KBM-7 (cell line): ENCODE measurements at regions not wholly inside any gene's neighbourhood (a gene's known extent, or its start where the extent isn't known, plus 50 kb on each side); places are given as distances from the start of the nearest gene placed in this dataset.
"Not testable (repeated sequence)": the region's sequence is repeated elsewhere in the genome, so short reads cannot be mapped to it uniquely, and the experiment has no call there.

Source experiments
- DNase-seq: peaks from one replicate; pipeline ENCODE4 v3.0.0-alpha.2; 2015
- in situ Hi-C: fragments of 300-500 bp; cut with MboI; formaldehyde crosslinking; loops from 2 replicates; pipeline ENCODE4 v1.14.3; 2020; ENCODE audit warnings: low sequenced_read_pairs, low pct_unique_long_range_greater_than_20kb, mixed read lengths

DNA sequence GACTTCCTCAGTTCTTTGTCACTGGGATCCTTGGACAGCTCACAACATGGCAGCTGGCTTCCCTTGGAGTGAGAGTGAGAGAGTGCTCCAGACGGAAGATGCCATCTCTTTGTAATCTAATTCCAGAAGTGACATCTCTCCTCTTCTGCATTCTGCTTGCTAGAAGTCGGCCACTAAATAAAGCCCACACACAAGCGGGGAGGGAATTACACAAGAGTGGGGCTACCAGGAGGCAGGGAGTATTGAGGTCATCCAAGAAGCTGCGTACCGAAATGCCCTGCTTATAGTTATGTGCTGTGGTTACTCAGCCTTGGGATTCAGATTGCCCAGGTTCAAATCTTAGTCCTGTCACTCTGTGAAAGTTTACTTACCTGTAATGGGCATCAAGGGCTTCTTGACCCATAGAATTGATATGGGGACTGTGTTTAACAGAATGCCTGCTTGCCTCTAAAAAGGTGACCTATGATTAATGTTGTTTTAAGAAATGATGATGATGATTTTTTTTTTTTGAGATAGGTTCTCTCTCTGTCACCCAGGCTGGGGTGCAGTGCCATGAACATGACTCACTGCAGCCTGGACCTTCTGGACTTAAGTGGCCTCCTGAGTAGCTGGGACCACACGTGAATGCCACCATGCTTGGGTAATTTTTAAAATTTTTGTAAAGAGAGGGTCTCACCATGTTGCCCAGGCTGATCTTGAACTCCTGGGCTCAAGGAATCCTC lies 120.9 kb upstream of the HS3ST2 start:
- in situ Hi-C loops = no loop called here

DNA sequence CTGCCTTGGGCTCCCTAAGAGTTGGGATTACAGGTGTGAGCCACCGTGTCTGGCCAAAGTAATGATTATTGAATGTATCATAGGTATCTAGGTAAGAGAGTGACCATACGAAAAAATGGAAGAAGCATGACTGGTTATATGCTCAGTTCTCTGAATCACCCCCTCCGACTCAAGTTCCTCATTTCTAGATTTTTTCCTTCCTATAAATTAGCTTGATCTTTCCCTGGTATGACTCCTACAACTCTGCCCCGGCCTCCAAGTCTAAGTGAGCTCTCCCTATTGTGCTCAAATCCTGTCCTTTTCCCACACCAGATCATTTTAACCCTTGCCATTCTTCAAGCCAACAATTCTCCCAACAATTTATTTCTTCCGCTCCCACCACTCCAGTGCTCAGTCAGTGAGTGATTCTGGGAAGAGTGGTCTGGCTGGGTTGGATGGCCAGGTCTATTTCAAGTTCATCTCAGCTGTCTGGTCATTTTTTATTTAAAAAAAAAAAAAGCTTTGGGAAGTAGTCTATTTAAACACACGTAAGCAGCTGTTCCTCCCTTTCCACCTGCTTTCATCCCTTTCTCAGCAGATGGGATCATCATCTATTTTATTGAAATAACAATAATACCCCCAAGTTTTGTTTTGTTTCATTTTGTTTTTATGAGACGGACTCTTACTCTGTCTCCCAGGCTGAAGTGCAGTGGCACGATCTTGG lies 120.2 kb upstream of the HS3ST2 start:
- peak; percentile 27 for DNase-seq
- in situ Hi-C loops = no loop called here

More for the DNA sequence above, 120.9 kb upstream of the HS3ST2 start:
- no peak for DNase-seq

DNA sequence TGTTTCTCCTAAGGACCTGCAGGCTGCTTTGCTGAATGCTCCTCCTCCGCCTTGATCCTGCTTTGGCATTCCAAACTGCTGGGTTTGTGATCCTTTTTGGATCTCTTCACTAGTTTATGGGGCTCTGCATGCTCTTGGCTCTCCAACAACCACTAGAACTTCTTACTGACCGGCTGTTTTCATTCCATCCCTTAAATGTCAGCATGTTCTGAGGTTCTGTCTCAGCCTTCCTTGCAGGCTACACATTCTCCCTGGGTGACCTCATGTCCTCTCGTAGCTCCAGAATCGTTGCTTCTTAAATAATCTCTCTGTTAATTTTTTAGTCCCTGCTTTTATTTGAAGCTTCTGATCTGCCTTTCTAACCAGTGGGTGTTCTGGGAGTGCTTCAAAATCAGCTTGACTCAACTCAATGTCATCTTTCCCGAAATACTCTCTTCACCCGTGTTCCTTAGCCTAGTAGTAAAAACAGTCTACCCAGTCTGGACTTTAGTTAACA lies 119.0 kb upstream of the HS3ST2 start:
- DNase-seq = no peak
- in situ Hi-C loops = loop anchor here (5.0 kb wide), 1 partner anchor 1113 kb away; no protein-coding TSS in a partner anchor

DNA sequence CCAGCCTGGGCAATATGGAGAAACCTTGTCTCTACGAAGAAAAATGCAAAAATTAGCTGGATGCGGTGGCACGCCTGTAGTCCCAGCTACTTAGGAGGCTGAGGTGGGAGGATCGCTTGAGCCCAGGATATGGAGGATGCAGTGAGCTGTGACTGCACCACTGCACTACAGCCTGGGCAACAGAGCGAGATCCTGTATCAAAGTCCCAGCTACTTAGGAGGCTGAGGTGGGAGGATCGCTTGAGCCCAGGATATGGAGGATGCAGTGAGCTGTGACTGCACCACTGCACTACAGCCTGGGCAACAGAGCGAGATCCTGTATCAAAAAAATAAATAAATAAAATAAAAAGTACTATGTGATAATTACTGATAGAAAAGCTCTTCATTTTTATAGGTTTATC lies 118.2 kb upstream of the HS3ST2 start:
- in situ Hi-C loops = loop anchor here (5.0 kb wide), 1 partner anchor 1113 kb away; no protein-coding TSS in a partner anchor
- not testable (repeated sequence) for DNase-seq

DNA sequence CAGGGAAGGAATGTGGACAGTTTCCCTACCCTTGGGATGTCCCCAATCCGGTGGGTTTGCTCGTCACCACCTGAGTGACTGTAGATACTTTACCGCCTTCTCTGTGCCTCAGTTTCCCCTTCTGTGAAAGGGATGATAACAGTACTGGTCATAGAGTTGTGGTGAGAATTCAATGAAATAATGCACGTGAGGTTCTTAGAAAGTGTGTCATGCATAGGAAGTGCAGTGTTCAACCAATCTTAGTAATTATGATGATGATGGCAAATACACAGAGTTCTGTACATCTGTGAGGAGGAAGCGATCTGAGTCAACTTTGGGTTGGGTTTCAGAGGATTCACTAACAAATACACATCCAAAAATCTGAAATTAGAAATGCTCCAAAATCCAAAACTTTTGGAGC lies 114.6 kb upstream of the HS3ST2 start:
- in situ Hi-C loops = loop anchor here (5.0 kb wide), 1 partner anchor 1117 kb away; no protein-coding TSS in a partner anchor
- no peak for DNase-seq

DNA sequence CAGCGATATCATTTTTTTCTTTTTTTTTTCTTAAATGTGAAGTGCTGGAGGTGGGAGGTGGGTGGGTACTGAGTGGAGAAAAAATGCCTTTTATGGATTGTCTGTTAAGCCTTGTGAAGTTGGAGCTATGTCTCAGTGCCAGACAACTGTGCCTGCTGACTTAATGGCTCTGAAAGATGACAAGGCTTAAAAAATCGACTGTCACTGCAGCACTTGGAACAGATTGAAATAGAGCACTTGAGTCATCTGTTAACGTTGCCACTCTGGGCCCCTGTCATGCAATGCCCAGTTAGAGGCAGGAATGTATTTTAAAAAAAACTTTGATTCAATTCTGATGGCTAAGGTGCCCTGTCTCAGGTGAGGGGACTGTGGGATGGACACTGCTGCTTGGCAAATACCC lies 108.2 kb upstream of the HS3ST2 start:
- no peak for DNase-seq
- in situ Hi-C loops = no loop called here

DNA sequence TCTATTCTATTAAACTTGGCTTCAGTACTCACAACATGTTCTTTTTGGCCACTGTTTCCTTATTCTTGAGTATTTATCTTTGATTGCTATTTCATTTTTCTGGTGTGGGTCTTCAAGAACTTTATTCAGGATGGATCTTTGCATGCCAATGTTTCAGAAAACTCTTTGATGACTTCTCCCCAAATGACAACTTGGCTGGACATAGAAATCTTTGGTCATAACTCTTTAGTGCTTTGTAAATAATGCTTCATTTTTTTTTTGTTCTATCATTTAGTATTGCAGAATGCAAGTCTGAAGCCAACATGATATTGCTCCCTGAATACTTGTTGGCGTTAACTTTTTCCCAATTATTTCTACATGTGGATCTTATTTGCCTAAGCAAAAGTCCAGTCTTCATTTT lies 103.6 kb upstream of the HS3ST2 start:
- in situ Hi-C loops = loop anchor here (10.0 kb wide), 1 partner anchor 64 kb away; no protein-coding TSS in a partner anchor
- no peak for DNase-seq

DNA sequence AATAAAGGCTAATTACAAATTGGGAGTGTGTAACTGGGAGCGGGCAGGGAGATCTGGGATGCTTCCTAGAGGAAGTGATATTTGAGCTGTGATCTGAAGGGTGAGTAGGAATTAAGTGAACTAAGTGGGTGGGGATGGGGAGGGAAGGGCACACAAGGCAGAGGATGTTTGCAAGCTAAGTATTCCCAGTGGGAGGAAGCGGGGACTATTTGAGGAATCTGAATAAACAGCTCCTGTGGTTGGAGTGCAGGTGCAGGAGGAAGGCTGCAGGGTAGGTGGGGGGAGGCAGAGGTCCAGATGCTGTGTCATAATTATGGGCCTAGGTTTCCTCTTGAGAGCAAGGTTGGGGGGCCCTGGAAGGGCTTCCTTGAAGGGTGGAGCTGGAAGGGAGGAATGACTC lies 102.1 kb upstream of the HS3ST2 start:
- no peak for DNase-seq
- in situ Hi-C loops = loop anchor here (10.0 kb wide), 1 partner anchor 63 kb away; no protein-coding TSS in a partner anchor

DNA sequence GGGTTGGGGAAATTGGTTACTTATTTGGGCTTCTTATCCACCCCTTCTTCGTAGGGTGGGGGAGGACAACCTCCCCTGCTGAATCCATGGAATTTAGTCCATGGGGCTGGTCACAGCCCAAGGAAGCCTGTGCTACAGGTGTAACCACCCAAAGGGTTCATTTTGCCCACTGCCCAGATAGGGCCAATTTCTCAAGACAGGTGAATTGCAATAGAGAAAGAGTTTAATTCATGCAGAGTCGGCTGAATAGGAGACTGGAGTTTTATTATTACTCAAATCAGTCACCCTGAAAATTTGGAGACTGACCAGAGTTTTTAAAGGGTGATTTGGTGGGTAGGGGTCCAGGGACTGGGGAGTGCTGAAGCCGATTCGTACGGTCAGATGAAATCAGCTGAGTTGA lies 101.5 kb upstream of the HS3ST2 start:
- in situ Hi-C loops = loop anchor here (10.0 kb wide), 1 partner anchor 62 kb away; no protein-coding TSS in a partner anchor
- DNase-seq = no peak

DNA sequence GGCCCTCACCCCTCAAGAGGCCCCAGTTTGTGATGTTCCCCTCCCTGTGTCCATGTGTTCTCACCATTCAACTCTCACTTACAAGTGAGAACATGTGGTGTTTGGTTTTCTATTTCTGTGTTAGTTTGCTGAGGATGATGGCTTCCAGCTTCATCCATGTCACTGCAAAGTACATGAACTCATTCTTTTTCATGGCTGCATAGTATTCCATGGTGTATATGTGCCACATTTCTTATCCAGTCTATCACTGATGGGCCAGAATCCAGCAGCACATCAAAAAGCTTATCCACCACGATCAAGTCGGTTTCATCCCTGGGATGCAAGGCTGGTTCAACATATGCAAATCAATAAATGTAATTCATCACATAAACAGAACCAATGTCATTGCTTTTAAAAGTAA lies 95.4 kb upstream of the HS3ST2 start:
- DNase-seq = not testable (repeated sequence)
- in situ Hi-C loops = loop anchor here (10.0 kb wide), 1 partner anchor 56 kb away; no protein-coding TSS in a partner anchor

DNA sequence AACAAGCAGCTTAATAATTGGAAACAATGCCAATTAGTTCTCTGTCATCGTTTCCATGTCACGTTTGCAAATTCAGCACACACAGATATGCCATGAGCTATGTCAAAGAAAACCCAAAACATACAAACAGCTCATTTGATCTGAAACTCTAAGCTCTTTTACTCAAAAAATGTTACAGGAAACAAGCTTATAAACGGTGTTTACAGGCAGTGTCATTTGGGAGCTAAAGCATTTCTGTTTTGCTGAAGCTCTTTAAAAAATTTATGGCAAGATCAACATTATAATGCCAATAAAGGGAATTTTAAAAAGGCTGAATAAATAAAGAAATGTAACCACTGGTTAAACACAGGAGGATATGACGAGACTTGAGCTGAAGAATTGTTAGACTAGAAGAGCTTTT lies 94.0 kb upstream of the HS3ST2 start:
- in situ Hi-C loops = loop anchor here (10.0 kb wide), 1 partner anchor 55 kb away; no protein-coding TSS in a partner anchor
- no peak for DNase-seq

DNA sequence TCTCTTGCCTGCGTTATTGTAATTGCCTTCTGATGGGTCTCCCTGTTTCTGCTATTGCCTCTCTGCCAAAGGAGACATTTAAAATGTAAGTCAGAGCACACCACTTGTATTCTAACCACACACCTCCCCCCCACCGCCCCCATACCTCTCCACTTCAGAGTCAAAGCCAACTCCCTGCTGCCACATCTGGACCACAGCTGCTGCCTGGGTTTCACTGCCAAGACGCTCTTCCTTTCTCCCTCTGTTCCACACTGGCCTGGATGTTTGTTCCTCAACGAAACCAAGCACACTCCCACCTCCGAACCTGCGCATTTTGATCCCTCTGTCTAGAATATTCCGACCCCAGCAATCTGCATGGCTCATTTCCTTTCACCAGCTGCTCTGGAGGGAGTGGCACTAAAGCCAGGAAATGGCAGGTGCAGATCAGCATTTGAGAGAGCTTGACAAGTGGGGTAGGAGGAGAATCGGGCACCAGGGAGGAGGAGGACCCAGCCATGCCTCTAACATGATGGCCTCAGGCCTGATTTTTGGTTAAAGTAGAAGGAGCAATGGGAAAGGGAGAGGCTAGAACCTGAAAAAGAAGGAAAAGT lies 92.4 kb upstream of the HS3ST2 start:
- DNase-seq = no peak
- in situ Hi-C loops = no loop called here

DNA sequence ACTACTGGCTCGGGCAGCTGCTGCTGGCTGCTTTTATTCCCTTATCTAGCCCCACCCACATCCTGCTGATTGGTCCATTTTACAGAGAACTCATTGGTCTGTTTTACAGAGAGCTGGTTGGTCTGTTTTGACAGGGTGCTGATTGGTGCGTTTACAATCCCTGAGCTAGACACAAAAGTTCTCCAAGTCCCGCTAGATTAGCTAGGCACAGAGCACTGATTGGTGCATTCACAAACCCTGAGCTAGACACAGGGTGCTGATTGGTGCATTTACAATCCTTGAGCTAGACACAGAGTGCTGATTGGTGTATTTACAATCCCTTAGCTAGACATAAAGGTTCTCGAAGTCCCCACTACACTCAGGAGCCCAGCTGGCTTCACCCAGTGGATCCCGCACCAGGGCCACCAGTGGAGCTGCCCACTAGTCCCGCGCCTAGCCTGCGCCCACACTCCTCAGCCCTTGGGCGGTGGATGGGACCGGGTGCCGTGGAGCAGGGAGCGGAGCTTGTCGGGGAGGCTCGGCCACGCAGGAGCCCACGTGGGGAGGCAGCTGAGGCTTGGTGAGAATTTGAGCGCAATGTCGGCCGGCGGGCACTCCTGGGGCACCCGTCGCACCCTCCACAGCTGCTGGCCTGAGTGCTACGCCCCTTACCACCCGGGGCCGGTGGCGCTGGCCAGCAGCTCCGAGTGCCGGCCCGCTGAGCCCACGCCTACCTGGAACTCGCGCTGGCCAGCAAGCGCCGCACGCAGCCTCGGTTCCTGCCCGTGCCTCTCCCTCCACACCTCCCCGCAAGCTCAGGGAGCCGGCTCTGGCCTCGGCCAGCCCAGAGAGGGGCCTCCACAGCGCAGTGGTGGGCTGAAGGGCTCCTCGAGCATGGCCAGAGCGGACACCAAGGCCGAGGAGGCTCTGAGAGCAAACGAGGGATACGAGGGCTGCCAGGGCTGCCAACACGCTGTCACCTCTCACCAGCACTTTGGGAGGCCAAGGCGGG lies 91.1 kb upstream of the HS3ST2 start:
- DNase-seq, in situ Hi-C loops: not testable (repeated sequence)

DNA sequence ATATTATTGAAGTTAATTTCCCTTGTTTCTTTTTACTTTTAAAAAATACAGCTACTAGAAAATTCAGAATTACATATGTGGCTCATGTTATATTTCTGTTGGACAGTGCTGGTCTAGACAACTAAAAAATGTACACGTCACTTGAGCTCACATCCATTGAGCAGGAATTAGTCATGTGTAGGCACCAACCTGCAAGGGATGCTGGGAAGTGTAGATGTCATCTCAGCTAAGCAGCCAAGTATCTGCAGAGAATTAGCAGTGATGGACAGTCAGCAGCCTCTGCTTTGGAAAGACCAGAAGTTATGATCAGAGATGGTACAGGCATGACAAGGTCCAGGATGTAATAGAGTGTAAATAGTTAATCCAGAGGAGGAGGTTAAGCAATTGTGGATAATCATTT lies 87.1 kb upstream of the HS3ST2 start:
- no peak for DNase-seq

DNA sequence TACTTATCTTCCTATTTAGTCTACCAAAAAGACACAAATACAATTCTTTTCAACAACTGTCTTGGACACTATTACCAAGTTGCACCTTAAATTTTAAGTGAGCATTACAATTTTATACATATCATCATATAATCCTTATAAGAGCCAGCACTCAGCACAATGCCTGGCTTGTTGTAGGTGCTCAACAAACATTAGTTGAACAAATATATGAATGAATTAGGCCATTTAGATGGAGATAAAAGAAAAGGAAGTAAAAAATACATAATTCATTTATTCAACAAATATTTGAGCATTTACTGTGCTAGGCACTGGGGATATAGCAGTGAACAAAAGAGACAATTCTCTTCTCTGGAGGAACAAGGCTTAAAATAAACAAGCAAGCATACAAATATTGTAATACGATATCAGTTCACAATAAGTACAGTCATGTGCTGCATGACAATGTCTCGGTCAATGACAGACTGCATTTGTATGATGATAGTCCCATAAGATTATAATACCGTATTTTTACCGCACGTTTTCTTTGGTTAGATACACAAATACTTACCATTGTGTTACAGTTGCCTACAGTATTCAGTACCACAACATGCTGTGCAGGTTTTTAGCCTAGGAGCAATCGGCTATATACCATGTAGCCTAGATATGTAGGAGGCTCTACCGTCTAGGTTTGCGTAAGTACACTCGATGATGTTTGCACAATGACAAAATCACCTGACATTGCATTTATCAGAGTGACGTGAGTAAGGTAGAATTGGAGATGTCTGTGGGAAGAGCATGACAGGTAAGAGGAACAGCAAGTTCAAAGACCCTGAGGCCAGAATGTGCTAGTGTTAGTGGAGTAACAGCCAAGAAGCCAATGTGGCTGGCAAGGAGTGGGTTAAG lies 86.4 kb upstream of the HS3ST2 start:
- no peak for DNase-seq
- in situ Hi-C loops = no loop called here

More for the DNA sequence above, 87.1 kb upstream of the HS3ST2 start:
- in situ Hi-C loops = no loop called here

DNA sequence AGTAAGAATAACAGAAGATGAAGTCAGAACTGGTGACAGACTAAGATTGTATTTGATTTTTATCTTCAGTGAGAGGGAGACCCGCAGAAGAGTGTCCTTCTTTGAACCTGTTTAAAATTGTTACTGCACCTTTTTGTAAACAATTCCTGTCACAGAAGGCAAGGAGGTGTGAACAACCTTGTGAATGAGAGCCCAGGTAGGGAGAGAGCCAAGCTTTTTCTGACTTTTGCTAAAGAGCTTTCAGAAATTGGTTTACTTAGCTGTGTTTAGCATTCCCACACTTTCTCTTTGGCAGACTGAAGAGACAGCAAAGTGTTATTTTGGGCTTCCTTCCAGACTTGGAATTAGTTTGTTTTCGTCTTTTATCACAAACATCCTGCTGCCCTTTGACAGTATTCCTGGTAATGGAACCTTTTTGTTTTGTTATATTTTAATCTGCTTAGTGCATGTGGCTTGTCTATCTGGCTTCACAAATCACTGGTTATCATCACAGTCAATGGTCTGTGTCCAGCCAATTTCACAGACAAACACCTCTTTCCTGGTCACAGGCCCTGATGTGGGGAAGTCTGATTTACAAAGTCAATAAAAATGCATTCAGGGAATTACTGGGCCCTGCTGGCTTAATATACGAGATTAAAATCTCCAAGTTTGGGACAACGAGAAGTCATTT lies 85.7 kb upstream of the HS3ST2 start:
- DNase-seq = no peak
- in situ Hi-C loops = no loop called here

DNA sequence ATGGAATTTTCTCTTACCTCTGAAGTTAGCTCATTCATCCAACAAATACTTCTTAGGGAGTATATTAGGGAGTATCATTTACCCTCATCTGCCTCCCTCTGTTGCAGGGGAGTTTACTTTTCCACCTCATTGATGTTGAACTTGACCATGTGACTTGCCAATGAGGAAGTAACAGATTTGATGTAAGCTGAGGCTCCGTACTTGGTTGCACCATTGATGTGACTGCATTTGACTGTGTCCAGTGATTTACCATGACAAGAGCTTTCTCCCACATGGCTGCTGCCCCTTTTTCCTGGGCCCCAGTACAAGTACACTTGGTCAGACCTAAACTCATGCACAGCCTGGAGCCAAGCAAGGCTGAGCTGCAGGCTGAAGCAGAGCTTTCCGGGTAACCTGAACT lies 81.6 kb upstream of the HS3ST2 start:
- DNase-seq = no peak
- in situ Hi-C loops = no loop called here
